ENCODE measurements at regions not wholly inside any gene's neighbourhood (a gene's known extent, or its start where the extent isn't known, plus 50 kb on each side); places are given as distances from the start of the nearest gene placed in this dataset.

GRCh38 chr16:63745456-63745855, 1376.4 kb downstream of the CDH11 start:
- H3K4me1 ChIP-seq (ENCODE audit: control insufficient read depth, low read length): no peaks in the 10 kb centered on the region
- no peaks in the 10 kb centered on the region for H4K20me1 ChIP-seq (ENCODE audit: control insufficient read depth, insufficient read depth, low read depth, low read length)
- H3F3A ChIP-seq (ENCODE audit: control insufficient read depth, insufficient read depth): no peaks in the 10 kb centered on the region
- TF ChIP-seq, protein P1, sequence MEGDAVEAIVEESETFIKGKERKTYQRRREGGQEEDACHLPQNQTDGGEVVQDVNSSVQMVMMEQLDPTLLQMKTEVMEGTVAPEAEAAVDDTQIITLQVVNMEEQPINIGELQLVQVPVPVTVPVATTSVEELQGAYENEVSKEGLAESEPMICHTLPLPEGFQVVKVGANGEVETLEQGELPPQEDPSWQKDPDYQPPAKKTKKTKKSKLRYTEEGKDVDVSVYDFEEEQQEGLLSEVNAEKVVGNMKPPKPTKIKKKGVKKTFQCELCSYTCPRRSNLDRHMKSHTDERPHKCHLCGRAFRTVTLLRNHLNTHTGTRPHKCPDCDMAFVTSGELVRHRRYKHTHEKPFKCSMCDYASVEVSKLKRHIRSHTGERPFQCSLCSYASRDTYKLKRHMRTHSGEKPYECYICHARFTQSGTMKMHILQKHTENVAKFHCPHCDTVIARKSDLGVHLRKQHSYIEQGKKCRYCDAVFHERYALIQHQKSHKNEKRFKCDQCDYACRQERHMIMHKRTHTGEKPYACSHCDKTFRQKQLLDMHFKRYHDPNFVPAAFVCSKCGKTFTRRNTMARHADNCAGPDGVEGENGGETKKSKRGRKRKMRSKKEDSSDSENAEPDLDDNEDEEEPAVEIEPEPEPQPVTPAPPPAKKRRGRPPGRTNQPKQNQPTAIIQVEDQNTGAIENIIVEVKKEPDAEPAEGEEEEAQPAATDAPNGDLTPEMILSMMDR (IDR thresholded peaks at IDR 0.05; ENCODE audit: low read depth, low read length, poor library complexity, severe bottlenecking): no peak
- no peak for TF ChIP-seq EZH2phosphoT487 (IDR thresholded peaks at IDR 0.05; ENCODE audit: borderline replicate concordance, low read length)
- H3K9me2 ChIP-seq (replicated peaks; ENCODE audit: control insufficient read depth, low read length): no peaks in the 10 kb centered on the region
- no peak overlapping the region for H3K27ac ChIP-seq (ENCODE audit: low read depth, low read length)
- H3K27me3 ChIP-seq (ENCODE audit: control insufficient read depth, low read length): no peaks in the 10 kb centered on the region
- no peak overlapping the region for H3K4me3 ChIP-seq (ENCODE audit: low read length)
- no peaks in the 10 kb centered on the region for H3K36me3 ChIP-seq (ENCODE audit: control insufficient read depth, low read length)
- H3K9me3 ChIP-seq (ENCODE audit: control insufficient read depth, insufficient read depth, low read length): no peaks in the 10 kb centered on the region
- no peak overlapping the region for H3K4me2 ChIP-seq (ENCODE audit: low read length)
- no peaks in the 10 kb centered on the region for H3K79me2 ChIP-seq (ENCODE audit: control insufficient read depth, low read length)

GRCh38 chr16:63744077-63744874, 1377.6 kb downstream of the CDH11 start:
- no peaks in the 10 kb centered on the region for H3K79me2 ChIP-seq (ENCODE audit: control insufficient read depth, low read length)
- TF ChIP-seq, protein P1 (IDR thresholded peaks at IDR 0.05; ENCODE audit: low read depth, low read length, poor library complexity, severe bottlenecking): no peak
- TF ChIP-seq EZH2phosphoT487 (IDR thresholded peaks at IDR 0.05; ENCODE audit: borderline replicate concordance, low read length): no peak
- H3K27ac ChIP-seq (ENCODE audit: low read depth, low read length): no peak overlapping the region
- H3K9me3 ChIP-seq (ENCODE audit: control insufficient read depth, insufficient read depth, low read length): no peaks in the 10 kb centered on the region
- no peaks in the 10 kb centered on the region for H3K4me1 ChIP-seq (ENCODE audit: control insufficient read depth, low read length)
- no peaks in the 10 kb centered on the region for H3K36me3 ChIP-seq (ENCODE audit: control insufficient read depth, low read length)
- no peak overlapping the region for H3K4me3 ChIP-seq (ENCODE audit: low read length)
- H3F3A ChIP-seq (ENCODE audit: control insufficient read depth, insufficient read depth): no peaks in the 10 kb centered on the region
- H4K20me1 ChIP-seq (ENCODE audit: control insufficient read depth, insufficient read depth, low read depth, low read length): no peaks in the 10 kb centered on the region
- H3K4me2 ChIP-seq (ENCODE audit: low read length): no peak overlapping the region
- no peaks in the 10 kb centered on the region for H3K27me3 ChIP-seq (ENCODE audit: control insufficient read depth, low read length)
- no peaks in the 10 kb centered on the region for H3K9me2 ChIP-seq (replicated peaks; ENCODE audit: control insufficient read depth, low read length)

DNA sequence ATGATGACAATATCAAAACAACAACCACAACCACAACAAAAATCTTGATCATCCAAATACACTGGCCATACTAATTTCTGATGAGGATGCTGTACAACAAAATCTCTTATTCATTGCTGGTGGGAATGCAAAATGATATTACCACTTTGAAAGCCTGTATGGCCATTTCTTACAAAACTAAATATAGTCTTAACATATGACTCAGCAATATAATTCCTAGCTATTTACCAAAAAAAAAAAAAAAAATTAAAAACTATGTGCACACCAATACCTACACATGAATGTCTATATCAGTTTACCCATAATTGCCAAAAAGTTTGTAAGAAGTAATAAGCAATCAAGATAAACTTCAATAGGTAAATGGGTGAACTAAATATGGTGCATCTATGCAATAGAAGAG, 1379.7 kb downstream of the CDH11 start:
- Histone ChIP-seq H3K27me3 (ENCODE audit: control insufficient read depth, low read length) (no peaks in the 10 kb centered on the region), H3K79me2 (ENCODE audit: control insufficient read depth, low read length) (no peaks in the 10 kb centered on the region), H3K36me3 (ENCODE audit: control insufficient read depth, low read length) (no peaks in the 10 kb centered on the region), H3K9me2 (replicated peaks; ENCODE audit: control insufficient read depth, low read length) (no peaks in the 10 kb centered on the region), H3K4me2 (ENCODE audit: low read length) (no peak overlapping the region), H3F3A (ENCODE audit: control insufficient read depth, insufficient read depth) (no peaks in the 10 kb centered on the region), H3K27ac (ENCODE audit: low read depth, low read length) (no peak overlapping the region), H3K4me1 (ENCODE audit: control insufficient read depth, low read length) (no peaks in the 10 kb centered on the region), H3K9me3 (ENCODE audit: control insufficient read depth, insufficient read depth, low read length) (no peaks in the 10 kb centered on the region), H3K4me3 (ENCODE audit: low read length) (no peak overlapping the region), H4K20me1 (ENCODE audit: control insufficient read depth, insufficient read depth, low read depth, low read length) (no peaks in the 10 kb centered on the region)
- no peak for TF ChIP-seq EZH2phosphoT487 (IDR thresholded peaks at IDR 0.05; ENCODE audit: borderline replicate concordance, low read length)
- TF ChIP-seq, protein P1 (IDR thresholded peaks at IDR 0.05; ENCODE audit: low read depth, low read length, poor library complexity, severe bottlenecking): no peak

Data from DOHH2 (cell line).